Neural crest cell (in vitro differentiated cells): ENCODE measurements at regions not wholly inside any gene's neighbourhood (a gene's known extent, or its start where the extent isn't known, plus 50 kb on each side); places are given as distances from the start of the nearest gene placed in this dataset.
A peak's percentile ranks its signal among the peaks of the same experiment; 100 is the strongest.

ENCODE experiments used
- DNase-seq: peaks from one replicate; pipeline ENCODE4 v3.0.0; 2021; ENCODE audit warnings: low read depth, mixed read lengths, low spot score
- H3K27ac Mint-ChIP-seq: one replicate; pipeline ENCODE4 v1.8.0; 2021; ENCODE audit warnings: mild to moderate bottlenecking, mixed read lengths; ENCODE audit not compliant: unreplicated experiment
- H3K27me3 Mint-ChIP-seq: 2 replicates; pipeline ENCODE4 v1.8.0; 2021; ENCODE audit warnings: low read depth, mild to moderate bottlenecking, mixed read lengths
- H3K36me3 Mint-ChIP-seq: 2 replicates; pipeline ENCODE4 v1.8.0; 2021; ENCODE audit warnings: low read depth, mild to moderate bottlenecking, mixed read lengths
- H3K4me1 Mint-ChIP-seq: 2 replicates; pipeline ENCODE4 v1.8.0; 2021; ENCODE audit warnings: mixed read lengths
- H3K4me3 Mint-ChIP-seq: one replicate; pipeline ENCODE4 v1.8.0; 2021; ENCODE audit warnings: mild to moderate bottlenecking, mixed read lengths
- H3K9me3 Mint-ChIP-seq: 2 replicates; pipeline ENCODE4 v1.8.0; 2021; ENCODE audit warnings: mixed read lengths
- TF ChIP-seq, protein P1 (sequence below): fragments of 200-600 bp; sonication (generic); conservative IDR thresholded peaks from 2 replicates; pipeline ENCODE4 v1.5.0; 2021; ENCODE audit warnings: antibody characterized with exemption, mild to moderate bottlenecking

DNA sequence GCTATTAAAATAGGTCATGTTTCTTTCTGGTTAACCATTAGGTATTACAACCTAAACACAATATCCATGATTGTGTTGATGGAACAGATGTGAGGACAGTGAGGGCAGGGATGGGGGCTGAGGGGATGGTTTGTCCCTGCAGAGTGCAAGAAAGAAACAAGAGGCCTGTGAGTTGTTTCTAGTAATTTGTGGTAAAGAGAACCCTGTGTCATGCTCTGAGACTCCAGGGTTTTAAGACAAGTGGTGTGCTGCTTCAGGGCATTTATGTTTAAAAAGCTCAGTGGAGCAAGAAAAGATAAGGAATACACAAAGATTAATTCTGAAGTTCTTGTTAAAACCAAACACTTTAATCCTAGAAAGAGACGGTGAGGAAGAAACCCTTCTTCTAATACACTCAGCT is 656.5 kb downstream of the TLE1 start:
- peaks cover 63% of the 10 kb centered on the region for H3K4me1 Mint-ChIP-seq
- no peaks in the 10 kb centered on the region for H3K36me3 Mint-ChIP-seq
- TF ChIP-seq, protein P1, sequence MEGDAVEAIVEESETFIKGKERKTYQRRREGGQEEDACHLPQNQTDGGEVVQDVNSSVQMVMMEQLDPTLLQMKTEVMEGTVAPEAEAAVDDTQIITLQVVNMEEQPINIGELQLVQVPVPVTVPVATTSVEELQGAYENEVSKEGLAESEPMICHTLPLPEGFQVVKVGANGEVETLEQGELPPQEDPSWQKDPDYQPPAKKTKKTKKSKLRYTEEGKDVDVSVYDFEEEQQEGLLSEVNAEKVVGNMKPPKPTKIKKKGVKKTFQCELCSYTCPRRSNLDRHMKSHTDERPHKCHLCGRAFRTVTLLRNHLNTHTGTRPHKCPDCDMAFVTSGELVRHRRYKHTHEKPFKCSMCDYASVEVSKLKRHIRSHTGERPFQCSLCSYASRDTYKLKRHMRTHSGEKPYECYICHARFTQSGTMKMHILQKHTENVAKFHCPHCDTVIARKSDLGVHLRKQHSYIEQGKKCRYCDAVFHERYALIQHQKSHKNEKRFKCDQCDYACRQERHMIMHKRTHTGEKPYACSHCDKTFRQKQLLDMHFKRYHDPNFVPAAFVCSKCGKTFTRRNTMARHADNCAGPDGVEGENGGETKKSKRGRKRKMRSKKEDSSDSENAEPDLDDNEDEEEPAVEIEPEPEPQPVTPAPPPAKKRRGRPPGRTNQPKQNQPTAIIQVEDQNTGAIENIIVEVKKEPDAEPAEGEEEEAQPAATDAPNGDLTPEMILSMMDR, result no peak
- peak overlapping the region; percentile 31 for H3K27ac Mint-ChIP-seq
- H3K27me3 Mint-ChIP-seq, result no peaks in the 10 kb centered on the region
- H3K4me3 Mint-ChIP-seq, result peak overlapping the region; percentile 48
- DNase-seq, result peak; percentile 3
- peaks cover 3% of the 10 kb centered on the region for H3K9me3 Mint-ChIP-seq

DNA sequence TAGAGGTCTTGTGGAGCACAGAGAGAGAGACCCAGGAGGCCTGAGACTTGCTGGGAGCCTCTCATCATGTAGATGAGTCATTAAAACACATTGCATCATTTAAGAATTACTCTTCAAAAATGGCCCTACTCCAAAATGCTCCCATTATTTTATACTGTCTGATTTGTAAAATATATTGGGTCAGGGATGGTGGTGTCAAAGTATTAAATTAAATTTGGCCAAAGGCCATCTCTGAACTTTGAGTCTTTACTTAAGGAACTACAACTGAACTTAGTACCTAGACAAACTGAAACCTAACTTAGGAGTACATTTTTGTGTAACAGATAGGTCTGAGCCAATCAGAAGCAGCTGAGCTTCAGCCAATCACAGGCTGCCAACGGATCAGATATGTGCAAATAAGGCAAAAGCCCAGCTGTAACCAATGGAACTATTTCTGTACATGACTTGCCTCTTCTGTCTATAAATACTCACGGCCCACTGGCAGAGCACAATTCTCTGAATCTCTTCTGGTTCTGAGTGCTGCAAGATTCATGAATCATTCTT is 657.2 kb downstream of the TLE1 start:
- H3K36me3 Mint-ChIP-seq, result no peaks in the 10 kb centered on the region
- H3K4me3 Mint-ChIP-seq, result peak overlapping the region; percentile 48
- TF ChIP-seq, protein P1, result no peak
- peak overlapping the region; percentile 31 for H3K27ac Mint-ChIP-seq
- no peak for DNase-seq
- no peaks in the 10 kb centered on the region for H3K27me3 Mint-ChIP-seq
- H3K9me3 Mint-ChIP-seq, result peaks cover 3% of the 10 kb centered on the region
- H3K4me1 Mint-ChIP-seq, result peaks cover 63% of the 10 kb centered on the region

DNA sequence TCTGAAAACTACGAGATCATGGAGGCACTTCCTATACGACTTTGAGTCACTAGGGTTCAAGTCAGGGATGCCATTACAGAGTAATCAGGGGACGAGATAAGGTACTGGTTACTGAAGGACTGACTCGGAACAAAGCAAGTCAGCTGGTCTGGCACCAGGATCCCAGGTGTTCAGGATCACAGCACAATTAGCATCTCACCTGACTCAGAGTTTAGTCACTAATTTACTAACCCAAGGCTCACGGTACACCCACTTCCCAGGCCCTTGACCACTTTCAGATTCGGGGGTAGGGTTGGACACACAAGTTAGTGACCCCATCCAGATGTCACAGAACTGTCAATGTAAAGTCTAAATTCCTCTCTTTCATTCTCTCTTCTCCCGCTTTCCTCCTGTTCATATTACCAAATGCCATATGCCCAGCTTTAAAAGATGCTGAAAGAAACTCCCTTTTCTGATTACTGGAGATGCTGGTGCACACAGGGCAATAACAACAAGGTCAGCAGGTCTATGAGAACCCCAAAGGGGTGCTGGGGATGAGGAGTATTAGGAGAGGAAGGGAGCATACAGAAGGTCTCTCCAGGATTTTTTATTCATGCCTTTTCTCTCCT is 657.8 kb downstream of the TLE1 start:
- peaks cover 63% of the 10 kb centered on the region for H3K4me1 Mint-ChIP-seq
- TF ChIP-seq, protein P1, result no peak
- H3K36me3 Mint-ChIP-seq, result no peaks in the 10 kb centered on the region
- H3K27me3 Mint-ChIP-seq, result no peaks in the 10 kb centered on the region
- DNase-seq, result no peak
- peak overlapping the region; percentile 31 for H3K27ac Mint-ChIP-seq
- no peak overlapping the region for H3K4me3 Mint-ChIP-seq
- peaks cover 3% of the 10 kb centered on the region for H3K9me3 Mint-ChIP-seq

DNA sequence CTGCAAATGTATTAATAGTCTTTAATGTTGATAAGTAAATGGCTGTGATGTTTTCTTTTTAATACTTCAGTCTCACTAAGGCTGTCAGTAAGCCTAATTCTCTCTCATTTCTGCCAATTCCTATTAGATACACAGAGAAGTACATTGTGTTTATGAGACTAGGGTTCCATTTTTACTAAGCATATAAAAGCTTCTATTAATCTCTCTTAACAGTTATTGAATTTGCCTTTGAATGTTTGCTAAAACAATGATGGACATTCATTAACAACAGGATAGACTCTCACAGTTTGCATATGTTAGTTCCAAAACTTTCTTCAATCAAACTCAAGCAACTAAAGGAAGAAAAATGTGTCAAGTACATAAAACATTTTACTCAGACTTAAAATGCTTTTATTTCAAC is 659.3 kb downstream of the TLE1 start:
- Mint-ChIP-seq H3K27me3 (no peaks in the 10 kb centered on the region), H3K36me3 (no peaks in the 10 kb centered on the region), H3K4me3 (no peak overlapping the region), H3K4me1 (peaks cover 60% of the 10 kb centered on the region), H3K9me3 (no peaks in the 10 kb centered on the region), H3K27ac (no peak overlapping the region)
- TF ChIP-seq, protein P1, result no peak
- no peak for DNase-seq

DNA sequence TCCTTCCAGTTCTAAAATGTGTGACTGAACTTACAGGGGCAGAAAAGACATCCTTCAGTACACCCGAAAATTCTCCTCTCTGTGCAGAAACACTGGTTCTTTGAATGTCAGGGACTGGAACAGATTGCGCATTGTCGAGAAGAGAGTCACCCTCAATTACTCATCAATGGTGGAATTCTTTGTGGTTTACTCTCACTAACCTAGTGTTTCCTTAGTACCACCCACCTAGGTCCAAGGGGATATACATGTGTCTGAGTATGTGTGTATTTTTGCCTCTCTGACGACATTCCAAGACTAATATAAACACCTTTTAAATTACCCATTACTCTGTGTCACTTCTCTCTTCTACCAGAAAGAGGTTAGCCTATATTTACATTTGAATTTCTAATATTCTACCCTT is 660.8 kb downstream of the TLE1 start:
- Mint-ChIP-seq H3K36me3 (no peaks in the 10 kb centered on the region), H3K4me1 (peaks cover 48% of the 10 kb centered on the region), H3K27me3 (no peaks in the 10 kb centered on the region), H3K9me3 (no peaks in the 10 kb centered on the region), H3K27ac (peak overlapping the region; percentile 53), H3K4me3 (no peak overlapping the region)
- no peak for DNase-seq
- TF ChIP-seq, protein P1, result no peak
